B cell (primary cell): ENCODE measurements at regions not wholly inside any gene's neighbourhood (a gene's known extent, or its start where the extent isn't known, plus 50 kb on each side); places are given as distances from the start of the nearest gene placed in this dataset.
"Not testable (repeated sequence)": the region's sequence is repeated elsewhere in the genome, so short reads cannot be mapped to it uniquely, and the experiment has no call there.

Source experiments
- ATAC-seq: fragments of 200-7000 bp; cut with Tn5 transposase; one replicate; pipeline ENCODE4 v1.10.0; 2021; ENCODE audit warnings: low read depth, mild to moderate bottlenecking, moderate number of reproducible peaks, moderate library complexity
- CTCF ChIA-PET: fragments of 350-600 bp; sonication (Branson Sonifier 250); formaldehyde crosslinking; loops from one replicate; lab custom pipeline; 2021; ENCODE audit warnings: antibody characterized with exemption, inconsistent platforms; lab: Charles Lee
- POLR2A ChIA-PET: fragments of 350-600 bp; sonication (Branson Sonifier 250); formaldehyde crosslinking; loops from one replicate; lab custom pipeline; 2021; ENCODE audit warnings: antibody characterized with exemption; lab: Charles Lee
- DNase-seq: peaks from one replicate; pipeline ENCODE4 v3.0.0; 2013
- H2AFZ ChIP-seq: 2 replicates; pipeline ENCODE4 v1.6.1; 2012; ENCODE audit warnings: mild to moderate bottlenecking, low read depth, low read length; ENCODE audit not compliant: insufficient read depth, poor library complexity, severe bottlenecking
- H3K27ac ChIP-seq, 2 donors: 1 replicate in 1 of 2; 2 replicates in 1 of 2; pipeline ENCODE4 v1.5.1; 2012 to 2013; ENCODE audit warnings: low read length in 2 of 2, mild to moderate bottlenecking in 2 of 2, moderate library complexity in 1 of 2
- H3K27me3 ChIP-seq, 4 experiments: fragments of 200-600 bp in 1 of 4; sonication (generic) in 1 of 4; replicated peaks in 1 of 4; 1 replicate in 2 of 4; 2 replicates in 2 of 4; pipeline versions ENCODE4 v1.6.1 to v1.7.0; 2013 to 2016; ENCODE audit warnings: low read length in 3 of 4, mild to moderate bottlenecking in 2 of 4, mixed read lengths in 1 of 4, moderate library complexity in 1 of 4; ENCODE audit not compliant: insufficient read depth in 4 of 4, control insufficient read depth in 3 of 4; ENCODE audit errors: control extremely low read depth in 1 of 4
- H3K36me3 ChIP-seq, 2 experiments: replicated peaks in 1 of 2; 1 replicate in 1 of 2; 2 replicates in 1 of 2; pipeline versions ENCODE4 v1.6.1 to v1.7.1; 2013; ENCODE audit warnings: low read length in 1 of 2; ENCODE audit not compliant: insufficient read depth in 2 of 2, control insufficient read depth in 1 of 2; ENCODE audit errors: control extremely low read depth in 1 of 2, extremely low read depth in 1 of 2
- H3K4me1 ChIP-seq, 2 donors: fragments of 200-600 bp in 1 of 2; sonication (generic) in 1 of 2; 1 replicate in 1 of 2; 2 replicates in 1 of 2; pipeline versions ENCODE4 v1.5.1 to v1.6.1; 2013 to 2017; ENCODE audit warnings: low read length in 2 of 2; ENCODE audit not compliant: control insufficient read depth in 2 of 2, insufficient read depth in 2 of 2
- H3K4me2 ChIP-seq: replicated peaks from 2 replicates; pipeline ENCODE3; 2012; ENCODE audit warnings: mild to moderate bottlenecking, low read depth, low read length; ENCODE audit not compliant: poor library complexity, severe bottlenecking
- H3K4me3 ChIP-seq, 5 experiments: fragments of 200-600 bp in 1 of 5; sonication (generic) in 1 of 5; 1 replicate in 3 of 5; 2 replicates in 2 of 5; pipeline versions ENCODE4 v1.5.1 to v1.7.0; 2011 to 2016; ENCODE audit warnings: low read length in 4 of 5, mild to moderate bottlenecking in 4 of 5, low read depth in 2 of 5, control low read depth in 1 of 5, moderate library complexity in 1 of 5; ENCODE audit not compliant: insufficient read depth in 1 of 5; ENCODE audit errors: control extremely low read depth in 1 of 5, extremely low read depth in 1 of 5
- H3K79me2 ChIP-seq: fragments of 200-600 bp; sonication (generic); one replicate; pipeline ENCODE4 v1.6.0; 2016; ENCODE audit warnings: low read length; ENCODE audit not compliant: control insufficient read depth, insufficient read depth
- H3K9ac ChIP-seq: fragments of 200-600 bp; sonication (generic); 2 replicates; pipeline ENCODE4 v1.6.1; 2017; ENCODE audit warnings: mild to moderate bottlenecking, low read length, moderate library complexity
- H3K9me3 ChIP-seq, 3 donors: one replicate each; pipeline versions ENCODE4 v1.6.1 to v1.7.1; 2013; ENCODE audit warnings: low read length in 2 of 3; ENCODE audit not compliant: control insufficient read depth in 2 of 3, insufficient read depth in 1 of 3; ENCODE audit errors: control extremely low read depth in 1 of 3
- H4K20me1 ChIP-seq: 2 replicates; pipeline ENCODE4 v1.6.0; 2012; ENCODE audit warnings: mild to moderate bottlenecking, low read length; ENCODE audit not compliant: insufficient read depth, control insufficient read depth, poor library complexity, severe bottlenecking
- H3K27ac Mint-ChIP-seq: one replicate; pipeline ENCODE4 v1.8.0; 2021; ENCODE audit warnings: mixed read lengths
- H3K27me3 Mint-ChIP-seq: one replicate; pipeline ENCODE4 v1.8.0; 2021; ENCODE audit warnings: mixed read lengths
- H3K4me1 Mint-ChIP-seq: one replicate; pipeline ENCODE4 v1.8.0; 2021; ENCODE audit warnings: mixed read lengths
- H3K4me3 Mint-ChIP-seq: one replicate; pipeline ENCODE4 v1.8.0; 2021; ENCODE audit warnings: mixed read lengths
- H3K9me3 Mint-ChIP-seq: one replicate; pipeline ENCODE4 v1.8.0; 2022; ENCODE audit warnings: mixed read lengths; ENCODE audit not compliant: insufficient read depth
- EZH2 ChIP-seq: IDR thresholded peaks from 2 replicates; pipeline ENCODE4 v1.6.1; 2012; ENCODE audit warnings: borderline replicate concordance, low read depth, mild to moderate bottlenecking, moderate library complexity, low read length; ENCODE audit not compliant: insufficient read depth, poor library complexity, severe bottlenecking
- WGBS: methylation state at CpG from one replicate; pipeline ENCODE4 v1.1.5; 2013; ENCODE audit warnings: missing lambda C conversion rate; ENCODE audit not compliant: insufficient coverage; 5-methylcytosine and 5-hydroxymethylcytosine counted together
- intact Hi-C: fragments of 100-400 bp; cut with micrococcal nuclease; formaldehyde crosslinking; loops from one replicate; pipeline ENCODE4 v1.10.0; 2022
- TF ChIP-seq, protein P1 (sequence below): fragments of 200-600 bp; IDR thresholded peaks from one replicate; pipeline ENCODE4 v1.8.0; 2022; ENCODE audit warnings: antibody characterized with exemption, mild to moderate bottlenecking

DNA sequence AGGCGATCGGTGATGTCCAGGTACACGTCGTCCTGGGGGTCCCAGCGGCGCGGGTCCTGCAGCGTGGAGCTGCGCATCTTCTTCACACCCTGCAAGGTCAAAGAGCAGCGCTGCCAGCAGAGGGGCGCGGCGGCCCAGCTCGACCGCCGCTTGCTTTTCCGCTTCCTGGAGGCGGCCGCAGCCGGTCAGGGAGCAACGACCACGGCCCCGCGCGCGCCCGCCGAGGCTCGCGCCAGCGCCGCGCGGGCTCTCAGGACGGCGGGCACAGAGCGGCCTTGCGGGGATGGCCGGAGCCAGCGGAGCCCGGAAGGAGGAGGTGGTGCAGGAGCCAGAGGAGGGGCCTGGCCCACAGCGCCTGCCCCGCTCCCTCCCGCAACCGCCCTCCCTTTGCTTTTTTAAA lies 76.4 kb upstream of the CDC14C start:
- WGBS, result 45% methylated on average over 33 of the region's 45 CpGs
- no peak for ATAC-seq

DNA sequence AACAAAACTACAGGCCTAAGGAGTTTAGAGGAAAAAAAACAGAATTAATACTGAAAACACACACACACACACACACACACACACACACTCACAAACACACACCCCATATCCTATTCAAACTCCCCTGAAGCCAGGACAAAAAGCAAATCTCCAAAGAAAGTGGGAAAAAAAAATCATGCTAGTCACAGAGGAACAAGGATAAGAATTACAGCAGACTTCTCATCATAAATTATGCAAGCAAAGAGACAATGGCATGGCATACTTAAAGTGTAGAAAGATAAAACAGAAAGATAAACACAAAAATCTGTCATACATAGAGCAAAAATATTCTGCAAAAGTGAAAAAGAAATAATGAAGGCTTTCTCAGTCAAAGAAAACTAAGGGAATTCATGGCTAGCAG lies 63.9 kb upstream of the CDC14C start:
- H3K36me3 ChIP-seq, H3K4me3 ChIP-seq, H2AFZ ChIP-seq, H3K79me2 ChIP-seq, CTCF ChIA-PET, DNase-seq, POLR2A ChIA-PET, H4K20me1 ChIP-seq, H3K4me1 Mint-ChIP-seq, H3K4me1 ChIP-seq, H3K4me2 ChIP-seq, H3K27me3 ChIP-seq, H3K9me3 ChIP-seq, H3K4me3 Mint-ChIP-seq, H3K9me3 Mint-ChIP-seq, H3K9ac ChIP-seq, H3K27ac Mint-ChIP-seq, H3K27ac ChIP-seq, intact Hi-C loops, H3K27me3 Mint-ChIP-seq, ATAC-seq: not testable (repeated sequence)

More for the DNA sequence above, 76.4 kb upstream of the CDC14C start:
- no peak for DNase-seq
- Histone ChIP-seq H3K27ac (no peak overlapping the region), H3K9me3 (peaks cover 0 to 2% (median 0%) of the 10 kb centered on the region in 3 donors), H3K36me3 (no peaks in the 10 kb centered on the region), H3K79me2 (no peaks in the 10 kb centered on the region), H3K4me1 (no peaks in the 10 kb centered on the region), H2AFZ (no peak overlapping the region), H4K20me1 (no peaks in the 10 kb centered on the region), H3K27me3 (no peaks in the 10 kb centered on the region), H3K9ac (no peak overlapping the region), H3K4me2 (no peak overlapping the region), H3K4me3 (no peak overlapping the region)
- H3K27ac Mint-ChIP-seq, result no peak overlapping the region
- CTCF ChIA-PET, result no interaction called here
- no peaks in the 10 kb centered on the region for H3K9me3 Mint-ChIP-seq
- no peak for TF ChIP-seq EZH2
- TF ChIP-seq, protein P1, sequence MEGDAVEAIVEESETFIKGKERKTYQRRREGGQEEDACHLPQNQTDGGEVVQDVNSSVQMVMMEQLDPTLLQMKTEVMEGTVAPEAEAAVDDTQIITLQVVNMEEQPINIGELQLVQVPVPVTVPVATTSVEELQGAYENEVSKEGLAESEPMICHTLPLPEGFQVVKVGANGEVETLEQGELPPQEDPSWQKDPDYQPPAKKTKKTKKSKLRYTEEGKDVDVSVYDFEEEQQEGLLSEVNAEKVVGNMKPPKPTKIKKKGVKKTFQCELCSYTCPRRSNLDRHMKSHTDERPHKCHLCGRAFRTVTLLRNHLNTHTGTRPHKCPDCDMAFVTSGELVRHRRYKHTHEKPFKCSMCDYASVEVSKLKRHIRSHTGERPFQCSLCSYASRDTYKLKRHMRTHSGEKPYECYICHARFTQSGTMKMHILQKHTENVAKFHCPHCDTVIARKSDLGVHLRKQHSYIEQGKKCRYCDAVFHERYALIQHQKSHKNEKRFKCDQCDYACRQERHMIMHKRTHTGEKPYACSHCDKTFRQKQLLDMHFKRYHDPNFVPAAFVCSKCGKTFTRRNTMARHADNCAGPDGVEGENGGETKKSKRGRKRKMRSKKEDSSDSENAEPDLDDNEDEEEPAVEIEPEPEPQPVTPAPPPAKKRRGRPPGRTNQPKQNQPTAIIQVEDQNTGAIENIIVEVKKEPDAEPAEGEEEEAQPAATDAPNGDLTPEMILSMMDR, result no peak
- H3K4me3 Mint-ChIP-seq, result no peak overlapping the region
- no peaks in the 10 kb centered on the region for H3K27me3 Mint-ChIP-seq
- intact Hi-C loops, result no loop called here
- no peaks in the 10 kb centered on the region for H3K4me1 Mint-ChIP-seq
- POLR2A ChIA-PET, result no interaction called here
